OCI-LY3 (cell line): ENCODE measurements at regions not wholly inside any gene's neighbourhood (a gene's known extent, or its start where the extent isn't known, plus 50 kb on each side); places are given as distances from the start of the nearest gene placed in this dataset.

Source experiments
- H2AFZ ChIP-seq: fragments of 200-600, 300-600 bp; shearing (Covaris generic); 2 replicates; pipeline ENCODE4 v1.6.0; 2014; ENCODE audit warnings: antibody characterized with exemption, low read depth, low read length
- H3K27ac ChIP-seq: fragments of 200-600, 300-600 bp; sonication (generic); 2 replicates; pipeline ENCODE4 v1.5.1; 2014; ENCODE audit warnings: mild to moderate bottlenecking, low read length, moderate library complexity, mixed read lengths
- H3K27me3 ChIP-seq: fragments of 200-600, 300-600 bp; sonication (generic); 2 replicates; pipeline ENCODE4 v1.6.1; 2014; ENCODE audit warnings: low read depth, low read length, mixed read lengths
- H3K36me3 ChIP-seq: fragments of 200-600, 300-600 bp; sonication (generic); replicated peaks from 2 replicates; pipeline ENCODE3; 2014; ENCODE audit warnings: low read depth, low read length, mixed read lengths
- H3K4me1 ChIP-seq: fragments of 300-600, 200-600 bp; sonication (generic); 2 replicates; pipeline ENCODE4 v1.6.1; 2014; ENCODE audit warnings: low read length, mixed read lengths
- H3K4me2 ChIP-seq: fragments of 200-600, 300-600 bp; sonication (generic); 2 replicates; pipeline ENCODE4 v1.6.1; 2014; ENCODE audit warnings: low read length, mixed read lengths
- H3K4me3 ChIP-seq: fragments of 300-600, 200-600 bp; sonication (generic); 2 replicates; pipeline ENCODE4 v1.5.1; 2014; ENCODE audit warnings: antibody characterized with exemption, mild to moderate bottlenecking, low read length, moderate library complexity
- H3K79me2 ChIP-seq: fragments of 300-600, 200-600 bp; shearing (Covaris generic); 2 replicates; pipeline ENCODE4 v1.6.1; 2014; ENCODE audit warnings: mild to moderate bottlenecking, low read length, mixed read lengths
- H3K9ac ChIP-seq: fragments of 300-600, 200-600 bp; shearing (Covaris generic); 2 replicates; pipeline ENCODE4 v1.6.0; 2014; ENCODE audit warnings: mild to moderate bottlenecking, low read length, moderate library complexity
- H3K9me3 ChIP-seq: fragments of 200-600, 300-600 bp; shearing (Covaris generic); 2 replicates; pipeline ENCODE4 v1.6.1; 2014; ENCODE audit warnings: low read length, mixed read lengths; ENCODE audit not compliant: insufficient read depth
- H4K20me1 ChIP-seq: fragments of 200-600, 300-600 bp; sonication (generic); 2 replicates; pipeline ENCODE4 v1.6.1; 2016; ENCODE audit warnings: low read length, mixed read lengths; ENCODE audit not compliant: insufficient read depth
- EZH2phosphoT487 ChIP-seq: fragments of 200-600 bp; shearing (Covaris generic); IDR thresholded peaks from 2 replicates; pipeline ENCODE4 v1.6.1; 2018; ENCODE audit warnings: antibody characterized with exemption, mixed run types, low read depth
- TF ChIP-seq, protein P1 (sequence below): fragments of 200-600, 300-600 bp; sonication (generic); IDR thresholded peaks from 2 replicates; pipeline ENCODE4 v1.5.1; 2014; ENCODE audit warnings: antibody characterized with exemption, low read length, low read depth

DNA sequence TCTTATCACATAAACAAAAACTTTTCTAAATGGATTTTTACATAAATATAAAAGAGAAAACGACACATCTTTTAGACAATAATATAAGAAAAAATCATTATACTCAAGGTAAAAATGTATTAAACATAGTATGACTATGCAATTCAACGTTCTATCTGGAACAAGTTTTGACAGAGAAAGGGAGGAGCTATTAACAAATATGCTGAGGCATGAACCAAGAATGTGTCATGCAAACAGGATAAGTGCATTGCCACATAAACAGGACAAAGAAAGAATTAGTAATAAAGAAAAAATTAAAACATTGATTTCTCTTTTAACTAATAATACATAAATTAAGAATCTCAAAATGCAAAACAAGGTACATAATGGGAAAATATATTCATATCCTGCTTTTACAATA is 1353.4 kb upstream of the GJE1 start:
- Histone ChIP-seq H2AFZ (no peak overlapping the region), H3K4me3 (no peak overlapping the region), H3K27ac (no peak overlapping the region), H3K4me1 (peaks cover 4% of the 10 kb centered on the region), H3K36me3 (no peaks in the 10 kb centered on the region), H4K20me1 (no peaks in the 10 kb centered on the region), H3K9me3 (no peaks in the 10 kb centered on the region), H3K27me3 (no peaks in the 10 kb centered on the region), H3K79me2 (no peaks in the 10 kb centered on the region), H3K4me2 (no peak overlapping the region), H3K9ac (no peak overlapping the region)
- TF ChIP-seq, protein P1, sequence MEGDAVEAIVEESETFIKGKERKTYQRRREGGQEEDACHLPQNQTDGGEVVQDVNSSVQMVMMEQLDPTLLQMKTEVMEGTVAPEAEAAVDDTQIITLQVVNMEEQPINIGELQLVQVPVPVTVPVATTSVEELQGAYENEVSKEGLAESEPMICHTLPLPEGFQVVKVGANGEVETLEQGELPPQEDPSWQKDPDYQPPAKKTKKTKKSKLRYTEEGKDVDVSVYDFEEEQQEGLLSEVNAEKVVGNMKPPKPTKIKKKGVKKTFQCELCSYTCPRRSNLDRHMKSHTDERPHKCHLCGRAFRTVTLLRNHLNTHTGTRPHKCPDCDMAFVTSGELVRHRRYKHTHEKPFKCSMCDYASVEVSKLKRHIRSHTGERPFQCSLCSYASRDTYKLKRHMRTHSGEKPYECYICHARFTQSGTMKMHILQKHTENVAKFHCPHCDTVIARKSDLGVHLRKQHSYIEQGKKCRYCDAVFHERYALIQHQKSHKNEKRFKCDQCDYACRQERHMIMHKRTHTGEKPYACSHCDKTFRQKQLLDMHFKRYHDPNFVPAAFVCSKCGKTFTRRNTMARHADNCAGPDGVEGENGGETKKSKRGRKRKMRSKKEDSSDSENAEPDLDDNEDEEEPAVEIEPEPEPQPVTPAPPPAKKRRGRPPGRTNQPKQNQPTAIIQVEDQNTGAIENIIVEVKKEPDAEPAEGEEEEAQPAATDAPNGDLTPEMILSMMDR: no peak
- TF ChIP-seq EZH2phosphoT487: no peak

DNA sequence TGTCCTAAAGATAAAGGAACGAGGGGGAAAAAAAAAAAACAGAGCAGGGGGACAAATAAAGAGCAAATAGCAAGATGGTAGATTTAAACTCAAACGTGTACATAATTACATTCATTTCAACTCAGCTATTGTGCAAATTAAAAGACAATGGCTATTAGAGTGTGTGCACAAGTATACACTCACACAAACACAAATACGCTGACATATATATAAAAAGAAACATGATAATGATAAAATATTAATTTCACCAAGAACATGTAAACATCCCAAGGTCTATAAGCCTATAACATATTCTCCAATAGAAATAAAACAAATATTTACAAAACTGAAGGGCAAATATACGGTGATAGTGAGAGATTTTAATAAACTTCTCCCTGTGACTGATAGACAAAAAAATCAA is 1354.9 kb upstream of the GJE1 start:
- Histone ChIP-seq H3K4me2 (no peak overlapping the region), H3K36me3 (no peaks in the 10 kb centered on the region), H3K4me3 (no peak overlapping the region), H3K9me3 (no peaks in the 10 kb centered on the region), H2AFZ (no peak overlapping the region), H3K4me1 (peaks cover 13% of the 10 kb centered on the region), H3K9ac (no peak overlapping the region), H3K79me2 (no peaks in the 10 kb centered on the region), H4K20me1 (no peaks in the 10 kb centered on the region), H3K27ac (no peak overlapping the region), H3K27me3 (no peaks in the 10 kb centered on the region)
- TF ChIP-seq, protein P1: no peak
- TF ChIP-seq EZH2phosphoT487: no peak

DNA sequence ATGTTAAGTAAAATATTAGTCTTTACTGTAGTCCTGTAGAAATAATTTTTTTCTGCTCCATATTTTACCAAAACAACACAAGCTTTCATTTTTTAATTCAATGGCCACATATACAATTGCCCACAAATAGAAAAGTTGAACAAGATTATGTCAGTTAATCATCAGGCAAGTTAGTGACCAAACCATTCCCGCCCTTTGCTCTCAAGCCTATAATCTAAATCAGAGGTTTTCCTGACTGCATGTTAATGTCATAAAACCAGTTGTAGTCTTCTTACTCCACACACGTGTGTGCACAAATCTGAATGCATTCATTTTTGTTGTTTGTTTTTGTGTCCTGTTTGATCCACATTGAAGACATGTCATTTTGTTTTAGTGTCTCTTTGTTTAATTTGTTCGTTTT is 1357.7 kb upstream of the GJE1 start:
- Histone ChIP-seq H3K4me1 (peaks cover 13% of the 10 kb centered on the region), H2AFZ (no peak overlapping the region), H3K36me3 (no peaks in the 10 kb centered on the region), H3K9me3 (no peaks in the 10 kb centered on the region), H3K4me3 (no peak overlapping the region), H3K9ac (no peak overlapping the region), H4K20me1 (no peaks in the 10 kb centered on the region), H3K4me2 (no peak overlapping the region), H3K27ac (no peak overlapping the region), H3K27me3 (no peaks in the 10 kb centered on the region), H3K79me2 (no peaks in the 10 kb centered on the region)
- TF ChIP-seq, protein P1: no peak
- no peak for TF ChIP-seq EZH2phosphoT487

DNA sequence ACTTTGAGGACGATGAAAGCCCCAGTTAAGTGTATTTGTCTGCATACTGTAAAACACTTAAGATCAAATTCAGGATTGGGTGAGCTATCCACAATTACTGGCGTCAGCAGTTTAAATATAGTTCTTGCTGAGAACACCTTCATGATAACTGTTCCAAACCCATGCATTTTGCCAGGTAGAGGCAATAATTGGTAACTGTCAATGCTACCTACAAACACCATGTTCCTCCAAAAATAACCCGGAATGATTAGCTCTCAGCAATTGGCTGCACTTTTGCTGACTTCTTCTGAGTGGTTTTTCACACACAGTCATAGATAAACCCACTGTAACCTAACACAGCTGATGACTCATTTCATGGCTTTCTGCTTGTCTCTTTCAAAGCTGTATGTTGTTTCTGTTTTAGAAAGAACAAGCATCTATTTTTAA is 1358.6 kb upstream of the GJE1 start:
- no peak overlapping the region for H2AFZ ChIP-seq
- H3K4me1 ChIP-seq: peaks cover 13% of the 10 kb centered on the region
- H3K79me2 ChIP-seq: no peaks in the 10 kb centered on the region
- peak overlapping the region; percentile 61 for H3K4me2 ChIP-seq
- peak overlapping the region; percentile 26 for H3K4me3 ChIP-seq
- no peaks in the 10 kb centered on the region for H4K20me1 ChIP-seq
- TF ChIP-seq, protein P1: no peak
- TF ChIP-seq EZH2phosphoT487: no peak
- H3K9me3 ChIP-seq: no peaks in the 10 kb centered on the region
- no peaks in the 10 kb centered on the region for H3K36me3 ChIP-seq
- H3K9ac ChIP-seq: no peak overlapping the region
- no peaks in the 10 kb centered on the region for H3K27me3 ChIP-seq
- no peak overlapping the region for H3K27ac ChIP-seq
